GM12865 (cell line): ENCODE measurements at regions not wholly inside any gene's neighbourhood (a gene's known extent, or its start where the extent isn't known, plus 50 kb on each side); places are given as distances from the start of the nearest gene placed in this dataset.

Source experiments
- DNase-seq: peaks from one replicate; pipeline ENCODE4 v3.0.0; 2010; ENCODE audit warnings: low read depth
- H3K4me3 ChIP-seq: 2 replicates; pipeline ENCODE4 v1.5.1; 2011; ENCODE audit warnings: mild to moderate bottlenecking, low read depth, low read length, control low read depth
- CTCF ChIP-seq: IDR thresholded peaks from 2 replicates; pipeline ENCODE4 v1.5.1; 2011; ENCODE audit warnings: low read length, control low read depth, low read depth, inconsistent platforms; ENCODE audit not compliant: insufficient read depth; ENCODE audit errors: missing control alignments

GRCh38 chr2:144698156-144698555, 178.2 kb upstream of the ZEB2 start:
- H3K4me3 ChIP-seq = no peak overlapping the region
- no peak for DNase-seq
- no peak for TF ChIP-seq CTCF

- no peak for TF ChIP-seq CTCF
- no peak overlapping the region for H3K4me3 ChIP-seq
- DNase-seq = no peak
These were observed 175.7 kb upstream of the ZEB2 start for GRCh38 chr2:144695657-144696056.

GRCh38 chr2:144694456-144694855, 174.5 kb upstream of the ZEB2 start:
- TF ChIP-seq CTCF = no peak
- H3K4me3 ChIP-seq = no peak overlapping the region
- no peak for DNase-seq

- no peak overlapping the region for H3K4me3 ChIP-seq
- no peak for TF ChIP-seq CTCF
- no peak for DNase-seq
These were observed 173.3 kb upstream of the ZEB2 start for GRCh38 chr2:144693179-144693578.

GRCh38 chr2:144692661-144693060, 172.7 kb upstream of the ZEB2 start:
- DNase-seq = no peak
- H3K4me3 ChIP-seq = no peak overlapping the region
- TF ChIP-seq CTCF = no peak

- H3K4me3 ChIP-seq = no peak overlapping the region
- no peak for TF ChIP-seq CTCF
- DNase-seq = no peak
These were observed 170.9 kb upstream of the ZEB2 start for GRCh38 chr2:144690771-144691170.

GRCh38 chr2:144686518-144687215, 166.7 kb upstream of the ZEB2 start:
- no peak for TF ChIP-seq CTCF
- no peak overlapping the region for H3K4me3 ChIP-seq
- no peak for DNase-seq
